ENCODE measurements at regions not wholly inside any gene's neighbourhood (a gene's known extent, or its start where the extent isn't known, plus 50 kb on each side); places are given as distances from the start of the nearest gene placed in this dataset.

DNA sequence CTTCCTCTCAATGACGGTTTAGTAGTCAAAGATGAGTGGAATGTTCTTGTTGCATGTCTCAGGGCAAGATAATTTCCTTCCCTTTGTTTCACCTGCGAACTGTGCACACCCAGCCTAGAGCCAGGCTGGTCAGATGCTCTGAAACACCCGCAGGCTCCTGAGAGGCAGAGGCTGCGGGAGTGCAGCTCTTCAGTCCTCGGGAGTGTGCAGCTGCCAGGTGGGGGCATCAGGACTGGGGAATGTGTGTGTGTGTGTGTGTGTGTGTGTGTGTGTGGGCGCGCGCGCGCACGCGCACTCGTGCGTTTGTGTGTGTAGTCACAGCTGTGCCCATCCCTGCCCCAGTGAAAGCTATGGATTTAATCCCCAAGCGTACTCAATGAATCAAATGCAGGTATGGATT is 136.2 kb upstream of the NTM start:
- TF ChIP-seq CTCF (conservative IDR thresholded peaks at IDR 0.05; ENCODE audit: control insufficient read depth, insufficient read depth, low read depth, low read length) = no peak

DNA sequence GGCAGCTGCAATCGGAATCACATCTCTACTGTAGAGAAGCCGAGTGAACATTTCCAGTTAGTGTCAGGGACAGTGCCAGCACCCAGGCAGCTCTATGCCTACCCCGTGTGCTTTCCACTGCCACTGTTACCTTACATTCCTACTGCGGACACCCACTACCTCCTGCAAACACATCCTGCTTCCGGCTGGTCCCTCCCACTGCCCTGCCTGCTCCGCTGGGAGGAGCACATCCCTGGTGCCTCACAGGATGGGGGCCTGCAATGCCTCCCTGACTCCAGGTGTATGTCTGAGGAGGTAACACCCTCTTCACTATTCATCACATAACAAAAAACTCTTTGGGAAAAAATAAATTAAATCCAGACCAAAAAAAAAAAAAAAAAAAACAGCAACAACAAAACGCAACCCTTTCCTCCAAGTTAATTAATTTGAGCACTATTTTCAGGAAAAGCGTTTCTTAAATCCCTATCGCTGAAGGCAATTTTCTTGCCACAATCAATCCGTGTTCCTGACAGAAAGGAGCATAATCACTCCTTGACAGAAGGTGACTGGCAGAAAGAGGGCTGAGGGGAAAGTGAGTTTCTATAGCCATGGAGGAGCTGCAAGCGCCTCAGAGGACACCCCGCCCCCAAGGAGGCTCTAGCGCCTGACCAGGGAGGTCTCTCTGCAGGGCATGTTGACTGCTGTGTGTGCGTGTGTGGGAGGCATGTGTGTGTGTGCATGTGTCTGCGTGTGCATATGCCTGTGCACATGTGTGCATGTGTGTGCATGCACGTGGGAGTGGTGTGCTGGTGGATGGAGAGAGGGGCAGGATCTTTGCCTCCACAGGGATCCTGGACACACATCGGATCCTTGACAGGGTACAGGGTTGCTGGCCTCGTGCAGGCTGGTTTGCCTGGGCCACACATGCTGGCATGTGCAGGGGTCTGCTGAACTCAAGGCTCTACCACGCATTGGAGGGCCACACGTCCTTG is 134.8 kb upstream of the NTM start:
- no peak overlapping the region for H3K4me3 ChIP-seq (ENCODE audit: control insufficient read depth, low read depth, low read length)
- no peak for TF ChIP-seq CTCF (conservative IDR thresholded peaks at IDR 0.05; ENCODE audit: control insufficient read depth, insufficient read depth, low read depth, low read length)
- no peak for DNase-seq (ENCODE audit: low read depth)

More for the DNA sequence above, 136.2 kb upstream of the NTM start:
- DNase-seq (ENCODE audit: low read depth) = no peak
- H3K4me3 ChIP-seq (ENCODE audit: control insufficient read depth, low read depth, low read length) = no peak overlapping the region

- H3K4me3 ChIP-seq (ENCODE audit: control insufficient read depth, low read depth, low read length) = no peak overlapping the region
- TF ChIP-seq CTCF (conservative IDR thresholded peaks at IDR 0.05; ENCODE audit: control insufficient read depth, insufficient read depth, low read depth, low read length) = no peak
- DNase-seq (ENCODE audit: low read depth) = no peak
These were observed 130.0 kb upstream of the NTM start for GRCh38 chr11:131240421-131240820.

- TF ChIP-seq CTCF (conservative IDR thresholded peaks at IDR 0.05; ENCODE audit: control insufficient read depth, insufficient read depth, low read depth, low read length) = no peak
- no peak for DNase-seq (ENCODE audit: low read depth)
- H3K4me3 ChIP-seq (ENCODE audit: control insufficient read depth, low read depth, low read length) = no peak overlapping the region
These were observed 127.9 kb upstream of the NTM start for GRCh38 chr11:131242476-131243000.

DNA sequence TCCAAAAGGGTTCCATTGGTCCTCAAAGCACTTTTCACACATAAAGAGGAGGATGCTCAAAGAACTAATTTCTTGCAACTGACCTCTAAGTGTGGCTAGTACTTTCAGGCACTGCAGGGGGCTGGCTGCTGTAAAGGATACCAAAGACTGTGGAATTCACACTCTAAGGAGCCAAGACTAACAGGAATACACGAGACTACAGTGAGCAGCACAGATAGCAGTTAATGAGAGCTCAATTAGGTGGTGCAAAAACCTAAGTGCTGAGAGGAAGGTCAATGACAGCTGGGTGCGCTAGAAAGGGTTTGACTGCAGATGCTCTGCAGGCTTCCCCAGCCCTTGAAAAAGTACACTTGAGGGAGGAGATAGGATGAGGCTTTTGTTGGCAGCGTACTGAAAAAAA is 124.3 kb upstream of the NTM start:
- no peak for DNase-seq (ENCODE audit: low read depth)
- no peak overlapping the region for H3K4me3 ChIP-seq (ENCODE audit: control insufficient read depth, low read depth, low read length)
- TF ChIP-seq CTCF (conservative IDR thresholded peaks at IDR 0.05; ENCODE audit: control insufficient read depth, insufficient read depth, low read depth, low read length) = no peak

DNA sequence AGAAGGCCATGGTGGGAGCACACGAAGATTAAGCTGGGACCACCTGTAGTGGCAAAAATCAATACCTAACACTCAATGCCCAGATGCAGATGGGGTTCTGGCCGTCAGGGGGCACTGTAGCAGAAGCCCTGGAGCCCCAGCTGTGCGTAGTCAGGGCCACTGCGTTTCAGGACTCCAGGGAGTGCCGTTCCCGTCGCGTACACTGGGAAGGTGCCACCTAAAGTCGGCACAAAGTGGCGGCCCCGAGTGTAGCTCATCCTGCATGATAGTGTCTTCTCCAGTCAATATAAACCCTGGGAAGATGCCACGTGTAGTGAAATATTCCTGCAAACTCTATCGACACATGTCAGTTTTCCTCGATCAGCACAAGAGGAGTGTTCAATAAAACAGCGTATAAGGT is 123.8 kb upstream of the NTM start:
- no peak overlapping the region for H3K4me3 ChIP-seq (ENCODE audit: control insufficient read depth, low read depth, low read length)
- DNase-seq (ENCODE audit: low read depth) = peak; percentile 11
- TF ChIP-seq CTCF (conservative IDR thresholded peaks at IDR 0.05; ENCODE audit: control insufficient read depth, insufficient read depth, low read depth, low read length) = peak; percentile 51
